WERI-Rb-1 (cell line): ENCODE measurements at regions not wholly inside any gene's neighbourhood (a gene's known extent, or its start where the extent isn't known, plus 50 kb on each side); places are given as distances from the start of the nearest gene placed in this dataset.

Experiments used
- DNase-seq: peaks from one replicate; pipeline ENCODE4 v3.0.0-alpha.2; 2020
- H3K27ac ChIP-seq: fragments of 250-450 bp; sonication (Bioruptor Pico); 2 replicates; pipeline ENCODE4 v1.5.1; 2020; ENCODE audit warnings: mild to moderate bottlenecking, moderate library complexity
- H3K27me3 ChIP-seq: fragments of 250-450 bp; sonication (Bioruptor Pico); 2 replicates; pipeline ENCODE4 v1.5.1; 2021; ENCODE audit warnings: mild to moderate bottlenecking, low read depth, moderate library complexity; ENCODE audit not compliant: insufficient read depth, severe bottlenecking
- H3K36me3 ChIP-seq: fragments of 250-450 bp; sonication (Bioruptor Pico); 2 replicates; pipeline ENCODE4 v1.5.1; 2020; ENCODE audit warnings: mild to moderate bottlenecking, moderate library complexity
- H3K4me3 ChIP-seq: 2 replicates; pipeline ENCODE4 v1.5.1; 2011; ENCODE audit warnings: low read depth, mild to moderate bottlenecking, control low read depth, low read length
- H3K9me3 ChIP-seq: fragments of 250-450 bp; sonication (Bioruptor Pico); 2 replicates; pipeline ENCODE4 v1.5.1; 2021; ENCODE audit warnings: mild to moderate bottlenecking, moderate library complexity; ENCODE audit not compliant: severe bottlenecking
- CTCF ChIP-seq: IDR thresholded peaks from 2 replicates; pipeline ENCODE4 v1.5.1; 2011; ENCODE audit warnings: low read depth, mild to moderate bottlenecking, control low read depth, inconsistent platforms, low read length

- Histone ChIP-seq H3K27me3 (peaks cover 76% of the 10 kb centered on the region), H3K9me3 (no peaks in the 10 kb centered on the region), H3K4me3 (no peak overlapping the region), H3K27ac (no peak overlapping the region), H3K36me3 (no peaks in the 10 kb centered on the region)
- no peak for TF ChIP-seq CTCF
- no peak for DNase-seq
Measured at GRCh38 chr21:35423709-35424108, 374.6 kb upstream of the RUNX1 start.

GRCh38 chr21:35422011-35422410 lies 372.9 kb upstream of the RUNX1 start:
- Histone ChIP-seq H3K27me3 (peaks cover 65% of the 10 kb centered on the region), H3K4me3 (no peak overlapping the region), H3K27ac (no peak overlapping the region), H3K36me3 (no peaks in the 10 kb centered on the region), H3K9me3 (peaks cover 4% of the 10 kb centered on the region)
- TF ChIP-seq CTCF: no peak
- no peak for DNase-seq

- Histone ChIP-seq H3K4me3 (no peak overlapping the region), H3K36me3 (no peaks in the 10 kb centered on the region), H3K27ac (no peak overlapping the region), H3K9me3 (peaks cover 4% of the 10 kb centered on the region), H3K27me3 (peaks cover 63% of the 10 kb centered on the region)
- no peak for DNase-seq
- no peak for TF ChIP-seq CTCF
Measured at GRCh38 chr21:35421221-35421620, 372.1 kb upstream of the RUNX1 start.

- TF ChIP-seq CTCF: no peak
- DNase-seq: no peak
- no peaks in the 10 kb centered on the region for H3K36me3 ChIP-seq
- H3K27me3 ChIP-seq: peaks cover 64% of the 10 kb centered on the region
- H3K27ac ChIP-seq: no peak overlapping the region
- H3K4me3 ChIP-seq: no peak overlapping the region
- H3K9me3 ChIP-seq: peaks cover 4% of the 10 kb centered on the region
Measured at GRCh38 chr21:35420656-35421055, 371.6 kb upstream of the RUNX1 start.

- Histone ChIP-seq H3K36me3 (no peaks in the 10 kb centered on the region), H3K27me3 (peaks cover 60% of the 10 kb centered on the region), H3K9me3 (peaks cover 4% of the 10 kb centered on the region), H3K4me3 (no peak overlapping the region), H3K27ac (no peak overlapping the region)
- DNase-seq: no peak
- no peak for TF ChIP-seq CTCF
Measured at GRCh38 chr21:35417762-35418161, 368.7 kb upstream of the RUNX1 start.

GRCh38 chr21:35416866-35417489 lies 367.9 kb upstream of the RUNX1 start:
- H3K27ac ChIP-seq: no peak overlapping the region
- H3K4me3 ChIP-seq: no peak overlapping the region
- H3K36me3 ChIP-seq: no peaks in the 10 kb centered on the region
- H3K27me3 ChIP-seq: peaks cover 65% of the 10 kb centered on the region
- H3K9me3 ChIP-seq: peaks cover 4% of the 10 kb centered on the region
- no peak for DNase-seq
- TF ChIP-seq CTCF: no peak
